ENCODE measurements at regions not wholly inside any gene's neighbourhood (a gene's known extent, or its start where the extent isn't known, plus 50 kb on each side); places are given as distances from the start of the nearest gene placed in this dataset.

DNA sequence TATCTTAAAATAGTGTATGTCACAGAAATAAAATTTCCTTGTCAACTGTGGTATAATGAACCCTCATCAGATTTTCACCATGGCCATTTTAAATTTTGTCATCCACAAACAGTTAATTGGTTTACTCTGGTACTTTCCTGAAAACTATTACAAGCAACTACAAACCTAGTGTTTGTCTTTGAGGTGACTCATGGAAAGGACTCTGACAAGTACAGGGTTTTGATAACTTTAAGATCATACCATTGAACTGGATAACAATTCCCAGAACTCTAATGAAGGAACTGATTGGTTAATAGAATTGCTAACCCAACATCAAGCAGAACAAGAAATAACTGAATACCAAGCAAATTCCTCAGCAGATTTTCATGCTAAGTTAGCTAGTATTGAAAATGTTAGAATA is 237.7 kb upstream of the IPO5 start:
- no peak for FAIRE-seq

DNA sequence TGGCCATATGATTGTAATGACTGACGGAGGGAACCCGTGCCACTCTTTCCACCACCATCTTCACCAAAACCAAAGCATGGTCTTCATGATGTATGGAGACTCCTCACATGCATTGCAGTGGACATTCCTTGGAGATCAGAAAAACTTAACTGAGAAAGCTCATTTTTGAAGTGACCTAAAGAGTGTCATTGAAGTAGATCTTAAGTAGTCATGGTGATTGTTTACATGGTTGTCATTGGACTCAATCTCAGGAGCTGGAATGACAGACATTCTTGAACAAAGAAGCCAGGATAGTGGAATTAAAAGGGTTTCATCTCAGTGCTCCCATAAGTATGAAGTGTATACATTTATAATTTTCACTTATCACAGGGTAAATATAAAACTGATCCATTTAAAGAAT is 236.7 kb upstream of the IPO5 start:
- FAIRE-seq = no peak
- no peak for DNase-seq (ENCODE audit: low spot score in 2 of 2)

More for the DNA sequence above, 237.7 kb upstream of the IPO5 start:
- no peak for DNase-seq (ENCODE audit: low spot score in 2 of 2)

DNA sequence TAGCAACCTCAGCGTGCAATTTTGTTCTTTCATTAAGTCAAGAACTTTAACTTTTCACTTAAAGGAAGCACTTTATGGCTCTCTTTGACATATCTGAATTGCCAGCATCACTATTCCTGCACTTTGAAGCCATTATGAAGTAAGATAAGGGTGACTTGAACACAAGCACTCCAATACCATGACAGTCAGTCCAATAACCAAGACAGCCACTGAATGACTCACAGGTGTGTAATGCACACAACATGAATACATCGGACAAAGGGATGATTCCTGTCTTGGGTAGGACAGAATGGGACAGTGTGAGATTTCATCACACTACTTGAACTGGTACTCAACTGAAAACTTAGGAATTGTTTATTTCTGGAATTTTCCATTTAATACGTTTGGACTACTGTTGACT is 233.7 kb upstream of the IPO5 start:
- FAIRE-seq (no peak), DNase-seq (ENCODE audit: low spot score in 2 of 2) (no peak)

DNA sequence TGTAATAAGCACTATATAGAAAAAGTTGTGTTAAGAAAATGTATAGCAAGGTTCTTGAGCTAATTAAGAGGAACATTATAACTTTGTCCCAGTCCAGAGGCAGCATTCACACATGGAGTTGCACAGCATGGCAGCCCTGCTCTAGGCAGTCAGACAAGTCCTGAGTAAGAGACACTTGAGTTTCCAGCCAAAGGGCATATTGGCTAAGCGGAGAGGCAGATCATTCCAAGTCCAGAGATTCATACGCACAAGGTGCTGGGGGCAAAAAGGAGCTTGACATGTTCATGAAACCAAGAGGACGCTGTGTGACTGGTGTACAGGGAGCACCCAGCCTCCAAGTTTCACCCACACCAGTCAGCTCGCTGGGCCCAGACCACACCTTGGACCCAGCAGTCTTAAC is 232.6 kb upstream of the IPO5 start:
- no peak for FAIRE-seq
- no peak for DNase-seq (ENCODE audit: low spot score in 2 of 2)

DNA sequence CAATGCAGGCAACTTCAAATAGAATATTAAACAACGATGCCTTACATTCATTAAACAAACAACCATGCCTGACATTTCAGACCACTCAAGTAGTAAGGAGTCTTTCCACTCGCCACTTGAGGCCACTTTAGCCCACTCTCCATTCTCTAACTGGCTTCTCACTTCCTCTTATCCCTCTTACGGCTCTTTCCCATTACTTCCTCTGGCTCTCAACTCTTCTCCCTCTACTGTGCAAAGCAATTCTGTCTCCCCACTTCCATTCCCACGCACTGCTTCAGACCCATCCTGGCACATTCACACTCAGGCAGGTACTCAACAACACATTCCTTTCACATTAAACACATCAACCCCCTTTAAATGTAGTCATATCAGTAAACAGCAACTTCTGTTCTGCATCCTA is 229.8 kb upstream of the IPO5 start:
- no peak for FAIRE-seq
- DNase-seq (ENCODE audit: low spot score in 2 of 2) = no peak

DNA sequence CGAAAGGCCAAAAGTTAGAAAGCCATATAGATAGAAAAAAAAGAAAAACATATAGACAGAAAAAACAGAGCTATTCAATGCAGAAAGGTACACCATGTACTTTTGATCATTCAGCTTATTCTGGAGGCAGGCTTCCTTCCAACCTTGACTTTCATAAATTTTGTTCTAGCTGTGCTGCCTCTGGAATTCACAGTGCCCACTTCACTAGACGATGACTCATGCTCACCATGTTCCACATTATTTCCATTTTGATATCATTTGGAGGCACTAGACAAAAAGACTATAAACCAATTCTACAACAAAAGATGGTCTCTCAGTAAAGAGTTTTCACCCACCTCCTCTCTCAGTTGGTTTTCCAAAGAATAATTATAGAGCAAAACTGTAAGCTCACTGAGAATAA is 229.0 kb upstream of the IPO5 start:
- DNase-seq (ENCODE audit: low spot score in 2 of 2) (peak in 1 of 2 donors; percentile 8), FAIRE-seq (no peak)

DNA sequence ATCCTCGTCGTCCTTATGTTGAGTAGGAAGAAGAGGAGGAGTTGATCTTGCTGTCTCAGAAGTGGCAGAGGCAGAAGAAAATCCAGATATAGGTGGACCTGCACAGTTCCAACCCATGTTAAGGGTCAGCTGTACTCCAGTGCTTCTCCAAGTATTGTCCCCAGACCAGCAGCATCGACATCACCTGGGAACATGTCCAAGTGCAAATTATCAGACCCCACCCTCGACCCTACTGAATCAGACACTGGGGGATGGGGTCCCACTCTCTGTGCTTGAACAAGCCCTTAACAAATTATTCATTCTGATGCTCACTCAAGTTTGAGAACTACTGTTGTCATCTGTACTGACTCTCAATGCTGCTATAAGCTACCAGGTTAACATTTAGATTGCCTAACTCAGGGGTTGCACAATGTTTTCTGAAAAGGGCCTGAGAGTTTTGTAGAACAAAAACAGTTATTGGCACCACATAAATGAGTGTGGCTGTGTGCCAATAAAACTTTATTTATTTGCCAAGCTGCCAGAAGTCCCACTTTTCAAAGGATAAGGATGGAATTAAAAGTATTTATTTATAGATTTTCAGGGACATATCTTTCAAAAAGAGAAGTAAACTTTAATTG is 226.7 kb upstream of the IPO5 start:
- DNase-seq (ENCODE audit: low spot score in 2 of 2) = no peak
- no peak for FAIRE-seq

DNA sequence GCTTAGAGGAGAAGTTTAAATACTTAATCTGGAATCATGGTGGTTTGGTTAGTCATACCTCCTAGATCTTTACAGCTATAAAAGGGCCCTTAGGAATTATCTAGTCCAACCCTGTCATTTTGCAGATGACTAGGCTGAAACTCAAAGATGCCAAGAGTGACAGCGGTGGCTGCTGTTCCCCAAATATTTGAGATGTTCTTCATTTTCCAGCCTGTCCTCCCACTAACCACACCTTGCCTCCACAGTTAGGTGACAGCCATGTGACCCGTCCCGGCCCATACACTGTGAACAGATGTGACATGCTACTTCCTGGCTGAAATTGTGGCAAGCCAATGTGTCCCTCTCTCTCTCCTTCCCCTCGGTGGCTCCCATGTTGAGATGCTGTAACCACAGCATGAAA is 225.5 kb upstream of the IPO5 start:
- FAIRE-seq = no peak
- DNase-seq (ENCODE audit: low spot score in 2 of 2) = no peak

DNA sequence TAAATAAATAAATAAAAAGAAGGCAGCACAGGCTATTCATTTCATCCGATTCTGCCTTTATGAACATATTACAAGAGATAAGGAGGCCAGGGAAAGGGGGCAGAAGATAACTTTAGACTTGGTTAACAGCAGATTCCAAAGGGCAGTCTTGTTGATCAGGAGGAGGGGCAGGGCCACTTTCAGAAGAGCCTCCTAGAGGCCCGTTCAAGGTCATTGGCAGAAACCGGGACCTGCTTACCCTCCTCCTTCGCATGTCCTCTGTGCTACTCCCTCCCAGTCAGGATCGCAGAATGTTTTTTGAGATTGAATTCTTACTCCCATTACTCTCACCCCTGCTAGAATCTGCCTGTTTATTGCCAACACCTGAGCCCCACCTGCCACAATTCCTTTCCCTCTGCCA is 217.0 kb upstream of the IPO5 start:
- FAIRE-seq (no peak), DNase-seq (ENCODE audit: low spot score in 2 of 2) (no peak)

DNA sequence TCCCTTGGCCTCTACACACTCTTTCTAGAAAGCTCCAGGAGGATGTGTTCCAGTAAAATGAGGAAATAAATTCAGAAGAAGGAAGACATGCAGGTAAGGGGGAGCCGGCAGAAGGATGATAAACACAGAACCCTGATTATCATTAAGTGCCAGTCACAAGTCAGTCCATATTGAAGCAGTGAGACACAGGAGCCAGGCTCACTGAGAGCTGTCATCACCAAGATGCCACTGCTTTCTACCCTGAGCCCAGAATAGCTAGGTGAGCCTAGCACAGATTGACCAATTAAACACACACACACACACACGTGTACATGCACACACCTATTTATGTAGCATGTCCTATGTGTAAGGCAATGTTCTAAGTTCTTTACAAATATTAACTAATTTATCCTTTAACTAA is 211.4 kb upstream of the IPO5 start:
- DNase-seq (ENCODE audit: low spot score in 2 of 2) (no peak), FAIRE-seq (no peak)

DNA sequence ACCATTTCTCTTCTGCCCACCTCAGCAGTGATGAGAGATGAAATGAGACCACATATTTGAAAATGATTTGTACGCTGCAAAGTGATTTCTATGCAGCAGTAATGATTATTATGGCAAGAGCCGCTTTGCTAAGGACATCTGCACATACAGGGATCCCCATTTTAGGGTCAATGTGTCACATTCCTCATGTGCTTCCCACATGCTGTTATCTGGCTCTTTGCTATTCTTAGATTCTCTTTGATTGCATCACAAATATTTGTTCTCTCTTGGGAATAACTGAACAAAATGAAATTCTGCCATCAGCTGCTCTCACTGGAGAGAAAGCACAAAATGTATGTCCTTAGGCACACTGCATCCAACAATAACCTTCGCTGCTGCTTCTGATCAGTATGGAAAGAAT is 209.5 kb upstream of the IPO5 start:
- no peak for FAIRE-seq
- no peak for DNase-seq (ENCODE audit: low spot score in 2 of 2)

DNA sequence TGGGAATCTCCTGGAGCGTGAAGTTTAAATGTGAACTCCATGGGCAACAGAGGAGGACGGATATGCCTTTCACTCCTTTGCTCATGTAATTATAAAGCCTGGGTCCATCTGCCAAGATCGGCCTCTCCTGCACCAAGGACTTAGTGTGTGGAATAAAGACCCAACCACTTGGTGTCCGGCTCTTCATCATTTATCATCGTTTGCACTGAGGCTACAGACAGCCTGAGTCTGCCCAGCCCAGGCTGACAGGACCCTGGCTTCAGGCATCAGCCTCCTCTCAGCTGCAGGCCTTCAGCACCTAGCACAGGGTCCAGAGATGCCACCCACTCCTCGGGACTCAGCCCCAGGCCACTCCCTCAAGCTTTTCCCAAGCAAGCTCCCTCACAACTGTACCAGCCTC is 206.8 kb upstream of the IPO5 start:
- FAIRE-seq (no peak), DNase-seq (ENCODE audit: low spot score in 2 of 2) (no peak)

DNA sequence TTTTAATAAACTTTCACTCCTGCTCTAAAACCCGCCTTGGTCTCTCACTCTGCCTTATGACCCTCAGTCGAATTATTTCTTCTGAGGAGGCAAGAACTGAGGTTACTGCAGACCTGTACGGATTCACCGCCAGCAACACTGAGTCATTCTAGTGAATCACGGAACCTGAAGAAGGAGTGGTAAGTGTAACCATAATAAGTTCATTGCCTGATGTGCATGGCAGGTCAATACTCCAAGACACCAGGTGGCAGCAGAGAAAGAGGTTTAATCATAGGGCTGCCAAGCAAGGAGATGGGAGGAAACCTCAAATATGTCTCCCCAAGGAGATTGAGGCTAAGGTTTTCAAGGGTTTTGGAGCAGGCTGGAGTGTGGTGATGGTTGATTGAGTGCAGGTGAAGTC is 204.3 kb upstream of the IPO5 start:
- no peak for FAIRE-seq
- DNase-seq (ENCODE audit: low spot score in 2 of 2) = no peak

DNA sequence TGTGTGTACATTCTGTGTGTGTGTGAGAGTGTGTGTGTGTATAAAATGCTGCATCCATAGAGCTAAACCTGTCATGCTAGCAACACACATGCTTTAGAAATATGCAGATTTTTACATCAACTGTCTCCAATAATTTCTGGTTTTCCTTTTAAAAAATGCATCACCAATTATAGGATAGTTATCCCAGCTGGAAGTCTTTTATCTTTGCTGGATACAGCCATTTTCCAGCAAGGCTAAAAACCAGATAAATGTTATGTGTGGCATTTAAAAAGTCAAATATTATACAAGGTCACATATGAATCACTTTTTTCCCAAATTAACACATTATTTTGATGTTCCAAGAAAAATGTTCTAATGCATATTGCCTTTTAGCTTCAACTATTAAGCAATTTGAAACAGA is 202.0 kb upstream of the IPO5 start:
- no peak for FAIRE-seq
- no peak for DNase-seq (ENCODE audit: low spot score in 2 of 2)

DNA sequence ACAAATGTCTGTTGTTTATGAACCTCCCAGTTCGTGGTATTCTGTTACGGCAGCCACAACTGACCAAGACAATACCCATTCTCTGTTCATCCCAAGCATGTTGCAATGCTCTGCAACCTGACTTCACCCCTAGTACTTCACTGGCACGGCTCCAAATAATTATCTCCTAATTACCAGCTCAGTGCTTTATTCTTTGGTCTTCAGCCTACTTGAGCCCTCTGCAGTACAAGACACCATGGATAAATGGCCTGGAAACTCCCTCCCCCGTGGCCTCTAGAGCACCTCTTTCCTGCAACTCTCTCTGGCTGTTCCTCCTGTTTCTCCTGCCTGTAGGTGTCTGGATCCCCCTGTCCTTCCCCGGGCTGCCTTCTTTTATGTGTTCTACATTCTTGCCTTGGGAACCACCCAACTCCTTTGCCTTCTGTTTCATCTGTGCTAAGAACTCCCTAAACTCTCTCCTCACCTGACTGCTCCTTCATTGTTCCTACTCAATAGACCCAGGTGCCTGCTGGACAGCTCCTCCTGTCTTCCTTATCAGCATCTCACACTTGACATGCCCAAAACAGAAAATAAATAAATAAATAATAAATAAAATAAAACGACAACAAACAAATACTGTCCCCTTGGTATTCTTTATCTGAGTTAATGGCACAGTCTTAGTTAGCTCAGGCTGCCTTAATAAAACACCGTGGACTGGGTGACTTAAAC is 200.4 kb upstream of the IPO5 start:
- no peak for DNase-seq (ENCODE audit: low spot score in 2 of 2)

DNA sequence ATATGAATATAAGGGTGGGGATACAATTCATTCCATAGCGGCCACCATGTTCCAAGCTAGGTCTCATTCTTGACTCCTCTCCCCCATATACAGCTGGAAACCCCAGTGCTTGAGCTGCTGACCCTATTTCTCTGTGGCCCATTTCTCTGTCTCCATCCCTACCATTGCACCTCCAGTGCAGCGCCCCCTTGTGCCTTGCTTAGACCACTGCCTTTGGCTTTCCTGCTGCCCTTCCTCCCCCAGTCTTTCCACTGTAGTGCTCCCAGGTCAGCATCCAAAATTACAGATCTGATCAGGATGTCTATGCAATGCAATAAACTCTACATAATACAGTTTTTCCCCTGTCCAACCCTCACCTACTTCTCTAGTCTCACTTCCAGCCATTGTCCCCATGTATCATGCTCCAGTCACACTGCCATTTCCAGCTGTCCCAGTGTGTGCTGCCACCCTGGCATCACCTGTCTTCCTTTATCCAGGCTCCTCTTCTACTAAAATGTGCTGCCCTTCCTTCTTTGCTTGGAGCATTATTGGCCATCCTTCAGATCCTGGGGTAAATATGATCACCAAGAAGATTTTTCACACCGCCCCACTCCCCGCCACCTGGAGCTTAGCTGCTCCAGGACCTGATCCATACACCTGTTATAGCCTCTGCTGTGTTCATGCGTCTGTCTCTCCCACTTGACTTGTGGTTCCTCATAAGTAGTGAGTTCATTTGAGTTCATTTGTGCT is 199.4 kb upstream of the IPO5 start:
- FAIRE-seq = no peak
- no peak for DNase-seq (ENCODE audit: low spot score in 2 of 2)

More for the DNA sequence above, 200.4 kb upstream of the IPO5 start:
- no peak for FAIRE-seq

DNA sequence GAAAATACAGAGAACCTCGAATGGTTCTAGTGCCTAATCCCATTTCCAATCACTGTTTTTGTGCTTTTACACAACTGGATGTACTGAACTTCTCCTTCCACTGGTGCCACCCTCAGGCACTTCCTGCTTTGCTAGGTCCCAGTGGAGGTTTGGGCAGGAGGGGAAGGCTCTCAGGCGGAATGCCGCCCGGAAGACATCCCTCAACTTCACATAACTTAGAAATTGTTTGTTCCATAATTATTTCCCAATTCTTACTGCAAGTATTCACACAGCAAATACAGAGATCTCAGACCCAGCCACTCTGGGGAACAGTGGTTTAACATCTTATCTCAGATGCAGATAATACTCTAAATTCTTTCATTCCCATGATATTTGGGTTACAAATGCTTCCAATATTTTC is 195.7 kb upstream of the IPO5 start:
- DNase-seq (ENCODE audit: low spot score in 2 of 2) = no peak
- no peak for FAIRE-seq

DNA sequence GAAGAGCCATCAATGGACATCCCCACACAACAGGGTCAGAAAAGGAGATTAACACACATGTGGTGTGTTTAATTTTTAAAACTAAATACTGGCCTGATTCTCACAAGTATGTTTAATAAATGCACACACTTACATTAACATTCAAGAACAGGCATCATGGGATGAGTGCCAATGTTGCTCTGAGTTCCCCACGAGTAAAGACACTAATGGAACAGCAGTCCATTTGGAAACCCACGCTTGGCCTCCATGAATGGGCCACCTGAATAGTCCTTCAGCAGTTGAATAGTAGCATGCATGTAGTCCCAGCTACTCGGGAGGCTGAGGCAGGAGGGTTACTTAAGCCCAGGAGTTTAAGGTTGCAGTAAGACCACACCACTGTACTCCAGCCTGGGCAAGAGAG is 195.2 kb upstream of the IPO5 start:
- FAIRE-seq = no peak
- no peak for DNase-seq (ENCODE audit: low spot score in 2 of 2)

DNA sequence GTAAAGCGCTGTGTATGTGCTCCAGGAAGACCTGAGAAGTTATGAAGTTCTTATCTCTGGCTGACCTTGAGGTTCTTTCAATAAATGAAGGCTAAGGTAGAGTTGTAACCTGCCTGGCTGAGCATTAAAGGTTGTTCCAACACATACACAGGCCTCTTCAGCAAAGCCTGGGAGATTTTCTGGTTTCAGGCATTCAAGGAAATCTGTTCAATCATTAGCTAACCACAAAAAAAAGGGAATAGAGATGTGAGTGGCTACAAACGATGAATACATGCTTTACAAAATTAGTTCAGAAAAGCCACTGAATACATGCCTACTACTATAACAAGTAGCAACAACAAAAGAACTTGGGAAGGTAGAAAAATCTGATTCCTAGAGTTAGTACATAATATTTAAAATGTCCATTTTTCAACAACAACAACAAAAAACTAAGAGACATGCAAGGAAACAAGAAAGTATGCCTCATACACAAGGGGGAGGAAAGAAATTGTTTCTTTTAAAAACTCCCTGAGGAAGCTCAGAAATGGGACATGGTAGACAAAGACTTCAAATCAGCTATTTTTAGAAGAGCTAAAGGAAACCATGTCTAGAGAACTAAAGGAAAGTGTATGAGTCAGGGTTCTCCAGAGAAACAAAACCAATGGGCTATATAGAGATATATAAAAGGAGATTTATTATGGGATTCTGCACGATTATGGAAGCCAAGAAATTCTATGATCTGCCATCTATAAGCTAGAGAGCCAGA is 191.5 kb upstream of the IPO5 start:
- DNase-seq (ENCODE audit: low spot score in 2 of 2) = no peak
- FAIRE-seq = no peak

DNA sequence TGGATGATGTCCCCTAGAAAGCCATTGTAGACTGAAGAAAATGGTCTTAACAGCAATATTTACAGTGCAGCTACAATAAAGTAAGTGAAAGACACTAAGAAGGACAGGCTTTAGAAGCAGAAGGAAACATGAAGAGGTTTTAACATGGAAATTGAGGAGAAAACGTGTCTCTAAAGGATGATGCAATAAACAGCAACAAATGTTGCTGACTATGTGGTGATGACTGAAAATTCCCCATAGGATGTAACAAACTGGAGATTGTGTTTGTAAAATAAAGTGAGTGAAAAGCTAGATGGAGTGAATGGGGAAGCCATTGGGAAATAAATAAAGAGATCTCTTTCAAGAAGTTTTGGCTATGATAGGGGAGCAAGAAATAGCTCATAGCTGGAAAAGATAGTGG is 186.7 kb upstream of the IPO5 start:
- no peak for FAIRE-seq

DNA sequence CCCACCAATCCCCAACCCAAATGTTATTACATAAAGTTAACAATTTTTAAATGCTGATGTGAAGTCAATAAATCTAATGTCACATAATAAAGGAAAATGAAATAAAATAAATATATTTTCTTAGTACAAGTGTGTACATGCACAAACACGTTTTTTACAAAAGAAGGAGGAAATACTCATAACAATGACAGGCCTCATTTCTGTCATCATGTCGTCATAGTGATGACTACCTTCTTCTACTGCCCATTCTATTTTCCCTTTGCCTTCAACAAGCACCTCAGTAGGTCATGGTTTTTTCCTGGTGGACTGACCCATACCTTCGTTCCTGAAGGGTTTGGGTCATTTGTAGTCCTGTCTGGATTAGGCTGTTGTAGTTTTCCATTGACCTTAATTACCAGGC is 185.3 kb upstream of the IPO5 start:
- DNase-seq (ENCODE audit: low spot score in 2 of 2) (no peak), FAIRE-seq (peak; percentile 26)

More for the DNA sequence above, 186.7 kb upstream of the IPO5 start:
- no peak for DNase-seq (ENCODE audit: low spot score in 2 of 2)

Data from frontal cortex (tissue), 3 donors.